MM.1S (cell line): ENCODE measurements at regions not wholly inside any gene's neighbourhood (a gene's known extent, or its start where the extent isn't known, plus 50 kb on each side); places are given as distances from the start of the nearest gene placed in this dataset.

Experiments
- EZH2phosphoT487 ChIP-seq: fragments of 300-600 bp; sonication (generic); IDR thresholded peaks from 2 replicates; pipeline ENCODE4 v1.6.1; 2018; ENCODE audit warnings: antibody characterized with exemption, low read length
- TF ChIP-seq, protein P1 (sequence below): fragments of 300-600 bp; sonication (generic); IDR thresholded peaks from 2 replicates; pipeline ENCODE4 v1.5.1; 2016; ENCODE audit warnings: antibody characterized with exemption, low read length, mixed read lengths

- TF ChIP-seq, protein P1, sequence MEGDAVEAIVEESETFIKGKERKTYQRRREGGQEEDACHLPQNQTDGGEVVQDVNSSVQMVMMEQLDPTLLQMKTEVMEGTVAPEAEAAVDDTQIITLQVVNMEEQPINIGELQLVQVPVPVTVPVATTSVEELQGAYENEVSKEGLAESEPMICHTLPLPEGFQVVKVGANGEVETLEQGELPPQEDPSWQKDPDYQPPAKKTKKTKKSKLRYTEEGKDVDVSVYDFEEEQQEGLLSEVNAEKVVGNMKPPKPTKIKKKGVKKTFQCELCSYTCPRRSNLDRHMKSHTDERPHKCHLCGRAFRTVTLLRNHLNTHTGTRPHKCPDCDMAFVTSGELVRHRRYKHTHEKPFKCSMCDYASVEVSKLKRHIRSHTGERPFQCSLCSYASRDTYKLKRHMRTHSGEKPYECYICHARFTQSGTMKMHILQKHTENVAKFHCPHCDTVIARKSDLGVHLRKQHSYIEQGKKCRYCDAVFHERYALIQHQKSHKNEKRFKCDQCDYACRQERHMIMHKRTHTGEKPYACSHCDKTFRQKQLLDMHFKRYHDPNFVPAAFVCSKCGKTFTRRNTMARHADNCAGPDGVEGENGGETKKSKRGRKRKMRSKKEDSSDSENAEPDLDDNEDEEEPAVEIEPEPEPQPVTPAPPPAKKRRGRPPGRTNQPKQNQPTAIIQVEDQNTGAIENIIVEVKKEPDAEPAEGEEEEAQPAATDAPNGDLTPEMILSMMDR, result no peak
- no peak for TF ChIP-seq EZH2phosphoT487
Observed at GRCh38 chr13:84646957-84647356, 764.7 kb upstream of the SLITRK1 start.
